ENCODE measurements at regions not wholly inside any gene's neighbourhood (a gene's known extent, or its start where the extent isn't known, plus 50 kb on each side); places are given as distances from the start of the nearest gene placed in this dataset.
"Not testable (repeated sequence)": the region's sequence is repeated elsewhere in the genome, so short reads cannot be mapped to it uniquely, and the experiment has no call there.

- POLR2A ChIA-PET; H3K36me3 Mint-ChIP-seq (ENCODE audit: insufficient read depth, unreplicated experiment); H3K27ac Mint-ChIP-seq (ENCODE audit: unreplicated experiment): not testable (repeated sequence)
Observed at GRCh38 chr7:75257442-75257841, 138.0 kb upstream of the TRIM73 start.

GRCh38 chr7:75259454-75260003 is 135.9 kb upstream of the TRIM73 start:
- H3K27me3 Mint-ChIP-seq (ENCODE audit: insufficient read depth, unreplicated experiment); POLR2A ChIA-PET; H3K9me3 ChIP-seq; DNase-seq; H3K4me1 ChIP-seq; BruUV-seq (replicated peaks); H3K27ac Mint-ChIP-seq (ENCODE audit: unreplicated experiment); H3K4me1 Mint-ChIP-seq (ENCODE audit: low read depth, unreplicated experiment); H3K4me3 ChIP-seq (ENCODE audit: low read depth, low read length); H3K36me3 ChIP-seq (ENCODE audit: control insufficient read depth, insufficient read depth, low read length); H3K4me3 Mint-ChIP-seq (ENCODE audit: unreplicated experiment); H3K27me3 ChIP-seq (replicated peaks; ENCODE audit: control insufficient read depth, insufficient read depth, low read length); H3K9me3 Mint-ChIP-seq (ENCODE audit: unreplicated experiment); intact Hi-C loops (cut with micrococcal nuclease; ENCODE audit: unreplicated experiment); CTCF ChIA-PET; H3K36me3 Mint-ChIP-seq (ENCODE audit: insufficient read depth, unreplicated experiment): not testable (repeated sequence)

More at GRCh38 chr7:75257442-75257841, 138.0 kb upstream of the TRIM73 start:
- H3K27me3 Mint-ChIP-seq (ENCODE audit: insufficient read depth, unreplicated experiment); H3K9me3 ChIP-seq; H3K4me3 Mint-ChIP-seq (ENCODE audit: unreplicated experiment); H3K4me3 ChIP-seq (ENCODE audit: low read depth, low read length); BruUV-seq (replicated peaks); DNase-seq; intact Hi-C loops (cut with micrococcal nuclease; ENCODE audit: unreplicated experiment); H3K4me1 ChIP-seq; CTCF ChIA-PET; H3K27me3 ChIP-seq (replicated peaks; ENCODE audit: control insufficient read depth, insufficient read depth, low read length); H3K36me3 ChIP-seq (ENCODE audit: control insufficient read depth, insufficient read depth, low read length); H3K4me1 Mint-ChIP-seq (ENCODE audit: low read depth, unreplicated experiment); H3K9me3 Mint-ChIP-seq (ENCODE audit: unreplicated experiment): not testable (repeated sequence)

- H3K4me1 Mint-ChIP-seq (ENCODE audit: low read depth, unreplicated experiment); intact Hi-C loops (cut with micrococcal nuclease; ENCODE audit: unreplicated experiment); H3K9me3 ChIP-seq; CTCF ChIA-PET; H3K36me3 Mint-ChIP-seq (ENCODE audit: insufficient read depth, unreplicated experiment); BruUV-seq (replicated peaks); H3K36me3 ChIP-seq (ENCODE audit: control insufficient read depth, insufficient read depth, low read length); H3K27me3 ChIP-seq (replicated peaks; ENCODE audit: control insufficient read depth, insufficient read depth, low read length); H3K4me3 Mint-ChIP-seq (ENCODE audit: unreplicated experiment); DNase-seq; H3K4me3 ChIP-seq (ENCODE audit: low read depth, low read length); H3K9me3 Mint-ChIP-seq (ENCODE audit: unreplicated experiment); H3K27ac Mint-ChIP-seq (ENCODE audit: unreplicated experiment); H3K27me3 Mint-ChIP-seq (ENCODE audit: insufficient read depth, unreplicated experiment); H3K4me1 ChIP-seq; POLR2A ChIA-PET: not testable (repeated sequence)
Observed at GRCh38 chr7:75261660-75262059, 133.8 kb upstream of the TRIM73 start.

GRCh38 chr7:75268158-75268557 is 127.3 kb upstream of the TRIM73 start:
- H3K9me3 Mint-ChIP-seq (ENCODE audit: unreplicated experiment); H3K4me1 Mint-ChIP-seq (ENCODE audit: low read depth, unreplicated experiment); CTCF ChIA-PET; H3K36me3 Mint-ChIP-seq (ENCODE audit: insufficient read depth, unreplicated experiment); H3K4me1 ChIP-seq; H3K4me3 Mint-ChIP-seq (ENCODE audit: unreplicated experiment); DNase-seq; intact Hi-C loops (cut with micrococcal nuclease; ENCODE audit: unreplicated experiment); H3K27me3 Mint-ChIP-seq (ENCODE audit: insufficient read depth, unreplicated experiment); H3K27ac Mint-ChIP-seq (ENCODE audit: unreplicated experiment); H3K4me3 ChIP-seq (ENCODE audit: low read depth, low read length); POLR2A ChIA-PET; H3K9me3 ChIP-seq; H3K27me3 ChIP-seq (replicated peaks; ENCODE audit: control insufficient read depth, insufficient read depth, low read length); H3K36me3 ChIP-seq (ENCODE audit: control insufficient read depth, insufficient read depth, low read length); BruUV-seq (replicated peaks): not testable (repeated sequence)

GRCh38 chr7:75269159-75269558 is 126.3 kb upstream of the TRIM73 start:
- CTCF ChIA-PET; H3K4me1 ChIP-seq; H3K4me3 Mint-ChIP-seq (ENCODE audit: unreplicated experiment); H3K9me3 ChIP-seq; BruUV-seq (replicated peaks); H3K9me3 Mint-ChIP-seq (ENCODE audit: unreplicated experiment); H3K27me3 Mint-ChIP-seq (ENCODE audit: insufficient read depth, unreplicated experiment); H3K36me3 Mint-ChIP-seq (ENCODE audit: insufficient read depth, unreplicated experiment); POLR2A ChIA-PET; H3K27ac Mint-ChIP-seq (ENCODE audit: unreplicated experiment); H3K4me1 Mint-ChIP-seq (ENCODE audit: low read depth, unreplicated experiment); H3K36me3 ChIP-seq (ENCODE audit: control insufficient read depth, insufficient read depth, low read length); DNase-seq; H3K27me3 ChIP-seq (replicated peaks; ENCODE audit: control insufficient read depth, insufficient read depth, low read length); intact Hi-C loops (cut with micrococcal nuclease; ENCODE audit: unreplicated experiment); H3K4me3 ChIP-seq (ENCODE audit: low read depth, low read length): not testable (repeated sequence)

- H3K27me3 ChIP-seq (replicated peaks; ENCODE audit: control insufficient read depth, insufficient read depth, low read length); H3K27me3 Mint-ChIP-seq (ENCODE audit: insufficient read depth, unreplicated experiment); POLR2A ChIA-PET; H3K4me1 ChIP-seq; DNase-seq; CTCF ChIA-PET; H3K9me3 ChIP-seq; H3K27ac Mint-ChIP-seq (ENCODE audit: unreplicated experiment); H3K4me1 Mint-ChIP-seq (ENCODE audit: low read depth, unreplicated experiment); H3K4me3 ChIP-seq (ENCODE audit: low read depth, low read length); H3K36me3 Mint-ChIP-seq (ENCODE audit: insufficient read depth, unreplicated experiment); BruUV-seq (replicated peaks); H3K36me3 ChIP-seq (ENCODE audit: control insufficient read depth, insufficient read depth, low read length); intact Hi-C loops (cut with micrococcal nuclease; ENCODE audit: unreplicated experiment); H3K9me3 Mint-ChIP-seq (ENCODE audit: unreplicated experiment); H3K4me3 Mint-ChIP-seq (ENCODE audit: unreplicated experiment): not testable (repeated sequence)
Observed at GRCh38 chr7:75274114-75274513, 121.3 kb upstream of the TRIM73 start.

Measured in Caco-2 (cell line).